Naive B cell (primary cell): ENCODE measurements at regions not wholly inside any gene's neighbourhood (a gene's known extent, or its start where the extent isn't known, plus 50 kb on each side); places are given as distances from the start of the nearest gene placed in this dataset.

Experiments used
- ATAC-seq, 2 donors: fragments of 150-1000 bp; cut with Tn5 transposase; 2 replicates each; pipeline ENCODE4 v1.10.0; 2021; ENCODE audit warnings: low read depth in 2 of 2, mild to moderate bottlenecking in 2 of 2, moderate library complexity in 2 of 2
- DNase-seq: peaks from one replicate; pipeline ENCODE4 v3.0.0; 2022
- H3K27ac Mint-ChIP-seq, 6 donors: one replicate each; pipeline ENCODE4 v1.8.0; 2020 to 2022; ENCODE audit warnings: mild to moderate bottlenecking in 6 of 6, mixed read lengths in 6 of 6, moderate library complexity in 5 of 6, inconsistent platforms in 2 of 6
- H3K27me3 Mint-ChIP-seq, 3 donors: one replicate each; pipeline ENCODE4 v1.8.0; 2021 to 2022; ENCODE audit warnings: mixed read lengths in 3 of 3, mild to moderate bottlenecking in 1 of 3
- H3K36me3 Mint-ChIP-seq, 2 donors: one replicate each; pipeline ENCODE4 v1.8.0; 2020 to 2022; ENCODE audit warnings: mixed read lengths in 2 of 2, inconsistent platforms in 1 of 2, mild to moderate bottlenecking in 1 of 2
- H3K4me1 Mint-ChIP-seq, 3 donors: one replicate each; pipeline ENCODE4 v1.8.0; 2020 to 2022; ENCODE audit warnings: mixed read lengths in 3 of 3, inconsistent platforms in 1 of 3, mild to moderate bottlenecking in 1 of 3, moderate library complexity in 1 of 3
- H3K4me3 Mint-ChIP-seq, 8 donors: one replicate each; pipeline ENCODE4 v1.8.0; 2020 to 2022; ENCODE audit warnings: mild to moderate bottlenecking in 8 of 8, mixed read lengths in 8 of 8, moderate library complexity in 8 of 8, inconsistent platforms in 2 of 8
- H3K9me3 Mint-ChIP-seq, 7 donors: one replicate each; pipeline ENCODE4 v1.8.0; 2020 to 2022; ENCODE audit warnings: mixed read lengths in 7 of 7, mild to moderate bottlenecking in 5 of 7, inconsistent platforms in 2 of 7, moderate library complexity in 1 of 7

- H3K36me3 Mint-ChIP-seq: no peaks in the 10 kb centered on the region
- DNase-seq (no peak), ATAC-seq (no peak)
- H3K9me3 Mint-ChIP-seq: peaks cover 0 to 10% (median 1%) of the 10 kb centered on the region in 7 donors
- no peak overlapping the region for H3K4me3 Mint-ChIP-seq
- no peak overlapping the region for H3K27ac Mint-ChIP-seq
- no peaks in the 10 kb centered on the region for H3K4me1 Mint-ChIP-seq
- no peaks in the 10 kb centered on the region for H3K27me3 Mint-ChIP-seq
Measured at GRCh38 chr16:59591480-59591879, 857.4 kb upstream of the GOT2 start.

DNA sequence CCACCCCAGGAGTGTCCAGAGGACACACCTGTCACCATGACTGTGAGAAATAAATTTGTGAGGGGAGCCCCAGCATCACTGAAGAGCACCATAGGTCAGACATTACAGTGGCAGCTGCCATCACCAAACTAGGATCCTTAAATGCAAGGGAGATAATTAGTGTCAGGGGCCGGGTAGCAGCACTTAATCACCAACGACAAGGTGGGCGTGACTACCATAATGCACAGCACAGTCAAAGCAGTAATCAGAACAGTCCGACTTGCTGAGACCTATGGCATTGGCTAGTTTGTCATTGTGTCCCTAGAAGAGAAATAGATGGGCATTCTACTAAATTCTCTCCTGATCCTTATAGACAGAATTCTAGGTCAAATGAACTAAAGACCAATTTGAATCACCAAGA, 856.7 kb upstream of the GOT2 start:
- H3K27me3 Mint-ChIP-seq: no peaks in the 10 kb centered on the region
- no peak for ATAC-seq
- DNase-seq: no peak

DNA sequence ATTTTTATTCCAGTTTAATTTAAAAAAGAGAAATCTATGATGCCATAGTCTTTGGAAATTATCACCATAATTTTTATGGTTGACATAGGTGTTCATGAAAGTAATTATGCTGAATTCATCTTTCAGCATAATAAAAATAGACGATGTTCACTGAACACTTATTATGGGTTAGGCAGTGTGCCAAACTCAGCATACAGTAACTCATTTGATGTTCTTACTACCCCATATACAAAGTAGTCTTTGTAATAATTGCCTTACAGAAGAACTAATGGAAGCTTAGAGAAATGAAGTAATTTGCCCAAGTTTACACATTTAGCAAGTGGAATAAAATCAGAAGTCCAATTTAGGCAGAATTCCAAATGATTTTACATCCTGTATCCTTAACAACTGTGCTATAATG, 852.2 kb upstream of the GOT2 start:
- no peak overlapping the region for H3K27ac Mint-ChIP-seq
- H3K4me3 Mint-ChIP-seq: no peak overlapping the region
- no peak for ATAC-seq
- no peaks in the 10 kb centered on the region for H3K4me1 Mint-ChIP-seq
- H3K36me3 Mint-ChIP-seq: no peaks in the 10 kb centered on the region
- no peak for DNase-seq
- no peaks in the 10 kb centered on the region for H3K27me3 Mint-ChIP-seq
- peaks cover 0 to 7% (median 4%) of the 10 kb centered on the region in 7 donors for H3K9me3 Mint-ChIP-seq

More for the DNA sequence above, 856.7 kb upstream of the GOT2 start:
- peaks cover 0 to 9% (median 1%) of the 10 kb centered on the region in 7 donors for H3K9me3 Mint-ChIP-seq
- H3K4me3 Mint-ChIP-seq: no peak overlapping the region
- no peaks in the 10 kb centered on the region for H3K4me1 Mint-ChIP-seq
- no peaks in the 10 kb centered on the region for H3K36me3 Mint-ChIP-seq
- no peak overlapping the region for H3K27ac Mint-ChIP-seq

GRCh38 chr16:59574296-59574695, 840.2 kb upstream of the GOT2 start:
- Mint-ChIP-seq H3K27ac (no peak overlapping the region), H3K4me1 (no peaks in the 10 kb centered on the region)

GRCh38 chr16:59573528-59574271, 839.6 kb upstream of the GOT2 start:
- Mint-ChIP-seq H3K36me3 (no peaks in the 10 kb centered on the region), H3K27me3 (no peaks in the 10 kb centered on the region), H3K4me1 (no peaks in the 10 kb centered on the region), H3K27ac (no peak overlapping the region), H3K4me3 (no peak overlapping the region), H3K9me3 (peaks cover 0 to 4% (median 0%) of the 10 kb centered on the region in 7 donors)
- no peak for ATAC-seq
- no peak for DNase-seq

More at GRCh38 chr16:59574296-59574695, 840.2 kb upstream of the GOT2 start:
- H3K27me3 Mint-ChIP-seq: no peaks in the 10 kb centered on the region
- ATAC-seq (no peak), DNase-seq (no peak)
- H3K36me3 Mint-ChIP-seq: no peaks in the 10 kb centered on the region
- peaks cover 0 to 4% (median 0%) of the 10 kb centered on the region in 7 donors for H3K9me3 Mint-ChIP-seq
- no peak overlapping the region for H3K4me3 Mint-ChIP-seq

GRCh38 chr16:59567496-59567895, 833.4 kb upstream of the GOT2 start:
- Mint-ChIP-seq H3K4me1 (no peaks in the 10 kb centered on the region), H3K4me3 (no peak overlapping the region), H3K27ac (no peak overlapping the region), H3K27me3 (no peaks in the 10 kb centered on the region), H3K9me3 (peaks cover 0 to 11% (median 4%) of the 10 kb centered on the region in 7 donors), H3K36me3 (no peaks in the 10 kb centered on the region)
- ATAC-seq (no peak), DNase-seq (no peak)

- Mint-ChIP-seq H3K27ac (no peak overlapping the region), H3K4me3 (no peak overlapping the region), H3K36me3 (no peaks in the 10 kb centered on the region), H3K4me1 (no peaks in the 10 kb centered on the region), H3K9me3 (peaks cover 0 to 11% (median 4%) of the 10 kb centered on the region in 7 donors), H3K27me3 (no peaks in the 10 kb centered on the region)
- DNase-seq (no peak), ATAC-seq (no peak)
Measured at GRCh38 chr16:59566446-59566845, 832.3 kb upstream of the GOT2 start.

DNA sequence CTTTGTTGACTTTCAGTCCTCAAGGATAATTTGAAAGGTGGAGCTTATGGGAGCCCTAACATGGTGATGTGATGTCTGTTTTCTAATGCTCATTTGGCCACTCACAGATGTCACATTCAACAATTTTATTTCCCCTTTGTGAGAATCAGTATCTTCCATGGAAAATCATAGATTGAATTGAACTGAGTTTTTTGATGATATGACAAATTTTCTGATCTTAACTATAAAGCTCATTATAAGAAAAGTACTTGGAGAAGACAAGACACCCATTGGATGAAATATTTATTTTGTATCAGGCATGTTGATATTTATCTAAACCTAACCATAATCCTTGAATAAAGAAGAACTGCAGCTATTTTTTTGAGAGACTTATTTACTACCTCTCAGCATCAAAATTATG, 824.6 kb upstream of the GOT2 start:
- Mint-ChIP-seq H3K9me3 (peaks cover 2 to 8% (median 3%) of the 10 kb centered on the region in 7 donors), H3K27me3 (no peaks in the 10 kb centered on the region), H3K36me3 (no peaks in the 10 kb centered on the region), H3K27ac (no peak overlapping the region), H3K4me3 (no peak overlapping the region), H3K4me1 (no peaks in the 10 kb centered on the region)
- no peak for DNase-seq
- ATAC-seq: no peak

- H3K4me1 Mint-ChIP-seq: no peaks in the 10 kb centered on the region
- ATAC-seq (no peak), DNase-seq (no peak)
- H3K4me3 Mint-ChIP-seq: no peak overlapping the region
- H3K9me3 Mint-ChIP-seq: peaks cover 2 to 21% (median 6%) of the 10 kb centered on the region in 7 donors
- H3K27me3 Mint-ChIP-seq: no peaks in the 10 kb centered on the region
- H3K36me3 Mint-ChIP-seq: no peaks in the 10 kb centered on the region
- H3K27ac Mint-ChIP-seq: no peak overlapping the region
Measured at GRCh38 chr16:59552164-59552563, 818.0 kb upstream of the GOT2 start.

GRCh38 chr16:59545721-59546120, 811.6 kb upstream of the GOT2 start:
- no peaks in the 10 kb centered on the region for H3K36me3 Mint-ChIP-seq
- H3K27me3 Mint-ChIP-seq: no peaks in the 10 kb centered on the region
- no peak overlapping the region for H3K4me3 Mint-ChIP-seq
- H3K4me1 Mint-ChIP-seq: no peaks in the 10 kb centered on the region
- ATAC-seq: no peak
- H3K27ac Mint-ChIP-seq: no peak overlapping the region
- DNase-seq: no peak
- peaks cover 0 to 17% (median 5%) of the 10 kb centered on the region in 7 donors for H3K9me3 Mint-ChIP-seq

DNA sequence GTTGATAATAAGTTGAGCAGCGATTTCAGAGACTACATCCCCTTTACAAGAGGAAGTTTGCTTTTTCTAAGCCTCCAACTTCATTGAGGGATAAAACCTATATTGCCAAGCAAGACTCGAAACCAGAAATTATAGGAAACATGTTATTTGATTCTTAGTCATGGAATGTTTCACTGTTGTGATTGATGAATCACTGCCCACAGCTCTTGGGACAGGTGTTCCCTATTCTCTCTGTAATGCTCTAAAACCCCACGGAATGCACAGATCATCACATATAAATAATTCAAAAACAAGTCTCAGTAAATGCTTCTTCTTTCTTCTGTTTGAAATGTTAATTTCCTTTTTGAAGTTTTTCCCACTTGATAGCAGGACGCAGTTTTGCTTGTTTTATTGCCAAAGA, 809.5 kb upstream of the GOT2 start:
- Mint-ChIP-seq H3K27me3 (no peaks in the 10 kb centered on the region), H3K36me3 (no peaks in the 10 kb centered on the region), H3K27ac (no peak overlapping the region), H3K4me1 (no peaks in the 10 kb centered on the region), H3K9me3 (peaks cover 0 to 16% (median 5%) of the 10 kb centered on the region in 7 donors), H3K4me3 (no peak overlapping the region)
- DNase-seq: no peak
- ATAC-seq: no peak

DNA sequence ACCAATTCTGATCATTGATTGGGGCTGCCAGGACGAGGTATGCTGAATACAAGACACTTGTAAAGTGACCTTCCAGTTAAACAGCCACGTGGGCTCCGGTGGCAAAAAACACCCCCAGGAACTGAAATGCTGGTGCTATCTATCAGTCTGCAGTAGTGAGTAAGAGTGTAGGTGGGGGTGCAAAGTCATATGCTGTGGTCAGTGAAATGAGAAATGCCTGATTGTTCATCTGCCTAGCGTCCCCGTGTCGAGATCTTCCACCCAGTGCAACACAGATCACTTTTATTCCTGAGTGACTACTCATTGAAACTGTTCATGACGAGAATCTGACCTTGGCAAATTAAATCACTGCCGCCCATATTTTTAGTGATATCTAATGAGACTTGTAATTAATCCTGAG, 806.5 kb upstream of the GOT2 start:
- no peak for DNase-seq
- ATAC-seq: no peak
- Mint-ChIP-seq H3K27ac (no peak overlapping the region), H3K4me1 (no peaks in the 10 kb centered on the region), H3K9me3 (peaks cover 0 to 26% (median 3%) of the 10 kb centered on the region in 7 donors), H3K4me3 (no peak overlapping the region), H3K36me3 (no peaks in the 10 kb centered on the region), H3K27me3 (no peaks in the 10 kb centered on the region)

DNA sequence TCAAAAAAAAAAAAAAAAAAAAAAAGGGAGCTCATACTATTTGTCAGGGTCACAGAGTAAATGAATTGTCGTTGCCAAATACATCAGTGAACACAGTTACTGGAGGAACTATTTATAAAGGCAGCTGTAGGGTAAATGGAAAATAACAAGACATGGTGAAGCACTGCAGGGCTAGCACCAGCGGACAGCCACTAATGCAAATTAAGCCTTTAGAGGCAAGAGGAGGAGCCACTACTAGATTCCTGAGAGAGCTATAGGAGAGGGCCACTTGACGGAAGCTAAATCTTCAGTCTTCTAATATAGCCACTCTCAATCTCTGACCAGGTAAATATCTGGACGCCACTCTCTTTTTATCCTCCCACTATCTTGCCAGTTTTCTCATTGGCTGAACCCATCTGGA, 801.2 kb upstream of the GOT2 start:
- H3K36me3 Mint-ChIP-seq: no peaks in the 10 kb centered on the region
- no peaks in the 10 kb centered on the region for H3K4me1 Mint-ChIP-seq
- no peak overlapping the region for H3K4me3 Mint-ChIP-seq
- peaks cover 0 to 19% (median 5%) of the 10 kb centered on the region in 7 donors for H3K9me3 Mint-ChIP-seq
- H3K27ac Mint-ChIP-seq: no peak overlapping the region
- ATAC-seq (no peak), DNase-seq (no peak)
- H3K27me3 Mint-ChIP-seq: no peaks in the 10 kb centered on the region

DNA sequence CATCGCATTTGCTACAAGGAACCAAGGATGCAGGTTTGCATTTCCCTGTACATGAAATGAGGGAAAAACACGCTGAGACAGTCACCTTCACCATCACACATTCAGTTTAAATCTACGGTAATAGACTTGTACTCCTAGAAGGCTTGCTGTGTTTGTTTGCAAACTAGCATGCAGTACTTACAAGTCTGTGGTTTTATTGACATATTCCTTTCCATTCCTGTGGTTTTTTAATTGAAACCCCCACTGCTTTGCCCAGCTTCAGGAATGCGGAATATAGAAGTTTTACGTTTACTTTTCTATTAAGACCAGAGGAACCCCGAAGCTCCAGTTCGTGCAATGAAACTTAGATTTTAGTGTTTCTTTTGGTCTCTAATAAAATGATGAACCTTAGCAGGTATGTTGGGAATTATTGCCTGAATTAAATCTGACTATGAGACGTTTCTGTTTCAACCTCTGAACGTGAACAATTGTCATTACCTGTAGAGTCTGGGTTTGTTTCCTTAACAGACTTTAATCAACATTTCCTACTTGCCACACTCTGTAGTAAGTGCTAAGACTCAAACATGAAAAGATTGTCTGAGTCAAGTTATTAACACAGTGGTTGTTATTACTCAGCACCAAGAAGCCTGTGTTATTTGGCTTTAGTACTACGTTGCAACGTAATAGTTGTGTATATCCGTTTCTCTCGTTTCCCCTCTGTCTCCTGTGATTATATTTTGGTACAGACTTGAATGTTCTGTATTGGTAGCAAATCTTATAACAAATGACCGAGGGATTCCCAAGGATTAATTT, 793.3 kb upstream of the GOT2 start:
- Mint-ChIP-seq H3K27ac (no peak overlapping the region), H3K4me3 (no peak overlapping the region), H3K4me1 (no peaks in the 10 kb centered on the region), H3K9me3 (peaks cover 0 to 2% (median 0%) of the 10 kb centered on the region in 7 donors), H3K36me3 (no peaks in the 10 kb centered on the region), H3K27me3 (no peaks in the 10 kb centered on the region)
- no peak for DNase-seq
- no peak for ATAC-seq
